ENCODE measurements at regions not wholly inside any gene's neighbourhood (a gene's known extent, or its start where the extent isn't known, plus 50 kb on each side); places are given as distances from the start of the nearest gene placed in this dataset.

- TF ChIP-seq REST (IDR thresholded peaks at IDR 0.05; ENCODE audit: insufficient read depth in 1 of 2, low read depth in 2 of 2, low read length in 1 of 2), result no peak
- TF ChIP-seq POLR2AphosphoS5 (IDR thresholded peaks at IDR 0.05; ENCODE audit: low read depth, low read length), result no peak
These were observed 92.3 kb upstream of the ANO1 start for GRCh38 chr11:69985641-69986439.

Measured in Panc1 (cell line).